GM18867 (cell line): ENCODE measurements at regions not wholly inside any gene's neighbourhood (a gene's known extent, or its start where the extent isn't known, plus 50 kb on each side); places are given as distances from the start of the nearest gene placed in this dataset.

Experiments used
- ATAC-seq: cut with Tn5 transposase; IDR thresholded peaks from one replicate; pipeline ENCODE4 v1.9.1; 2021; ENCODE audit warnings: mild to moderate bottlenecking, moderate library complexity; ENCODE audit not compliant: unreplicated experiment

DNA sequence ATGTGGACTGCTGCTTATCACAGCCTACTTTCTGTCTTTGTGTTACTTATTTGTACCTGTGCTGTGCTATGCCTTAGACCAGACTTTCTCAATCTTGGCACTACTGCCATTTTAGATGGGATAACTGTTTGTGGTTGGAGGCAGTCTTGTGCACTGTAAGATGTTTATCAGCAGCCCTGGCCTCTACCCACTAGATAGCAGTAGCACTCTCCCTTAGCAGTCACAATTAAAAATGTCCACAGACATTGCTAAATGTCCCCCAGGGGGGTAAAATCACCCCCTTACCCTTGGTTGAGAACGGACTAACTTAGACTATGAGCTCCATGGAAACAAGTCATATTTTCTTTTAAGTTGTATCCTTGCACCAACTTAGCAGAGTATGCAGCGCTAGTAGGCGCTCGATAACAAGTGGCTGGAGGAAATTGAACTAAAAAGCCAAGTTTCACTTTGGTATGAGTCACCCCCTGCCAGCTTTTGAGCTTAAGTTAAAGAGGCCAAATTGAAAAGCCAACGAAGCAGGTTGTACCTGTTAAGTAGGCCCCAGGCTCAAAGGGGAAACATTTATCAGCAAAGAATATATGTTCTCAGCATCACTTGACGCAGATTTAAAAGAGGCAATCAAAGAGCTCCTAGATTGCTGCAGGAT is 304.8 kb upstream of the SORL1-AS1 start:
- no peak for ATAC-seq

GRCh38 chr11:121755906-121756305 is 303.1 kb upstream of the SORL1-AS1 start:
- no peak for ATAC-seq

DNA sequence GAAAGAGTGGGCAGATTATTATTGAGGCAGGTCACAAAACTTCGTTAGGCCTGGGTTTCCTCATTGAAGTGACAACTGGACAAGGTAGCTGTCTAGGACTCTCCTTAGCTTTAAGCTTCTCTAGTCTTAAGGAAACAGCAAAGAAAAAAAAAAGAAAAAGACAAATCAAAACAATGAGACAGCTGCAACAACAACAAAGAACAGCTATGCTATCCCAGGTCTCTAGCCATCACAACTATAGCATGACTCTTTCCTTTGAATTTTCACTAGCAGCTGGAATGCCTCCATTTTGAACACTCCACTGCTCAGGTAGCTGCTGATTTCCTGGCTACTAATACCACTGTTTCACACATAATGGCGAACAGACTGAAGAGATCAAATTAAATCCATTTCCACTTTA is 302.4 kb upstream of the SORL1-AS1 start:
- no peak for ATAC-seq

GRCh38 chr11:121754598-121754997 is 301.8 kb upstream of the SORL1-AS1 start:
- ATAC-seq: no peak

GRCh38 chr11:121749691-121750090 is 296.9 kb upstream of the SORL1-AS1 start:
- ATAC-seq: no peak

DNA sequence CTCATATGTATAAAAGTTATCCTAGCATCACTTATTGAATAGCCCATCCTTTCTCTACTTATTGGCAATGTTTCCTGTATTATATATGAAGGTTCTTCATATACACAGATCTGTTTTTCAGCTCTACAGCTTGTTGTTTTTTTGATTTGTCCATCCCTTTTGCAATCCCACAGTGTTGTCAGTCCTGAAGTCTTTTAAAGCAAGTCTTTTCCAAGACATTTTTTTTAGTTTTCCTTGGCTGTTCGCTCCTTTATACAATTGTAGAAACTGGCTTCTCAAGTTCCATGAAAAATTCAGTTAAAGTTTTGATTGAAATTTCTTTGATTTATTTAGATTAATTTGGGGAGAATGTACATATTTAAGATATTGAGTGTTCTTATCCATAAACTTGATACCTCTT is 295.3 kb upstream of the SORL1-AS1 start:
- ATAC-seq: no peak

DNA sequence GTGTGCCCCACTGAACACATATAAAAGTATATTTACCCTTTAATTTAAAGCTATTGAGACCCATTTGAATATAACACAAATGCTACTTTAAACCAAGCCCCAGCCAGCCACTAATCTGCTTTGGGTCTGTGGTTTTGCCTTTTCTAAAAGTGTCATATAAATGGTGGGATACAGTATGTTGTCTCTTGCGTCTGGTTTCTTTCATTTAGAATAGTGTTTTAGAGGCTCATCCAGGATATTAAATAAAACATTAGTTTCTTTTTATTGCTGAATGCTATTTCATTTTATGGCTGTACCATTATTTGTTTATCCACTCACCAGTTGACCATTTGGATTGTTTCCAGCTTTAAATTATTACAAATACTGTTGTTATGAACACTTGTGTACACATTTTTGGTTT is 290.5 kb upstream of the SORL1-AS1 start:
- ATAC-seq: no peak

GRCh38 chr11:121741761-121742361 is 289.1 kb upstream of the SORL1-AS1 start:
- no peak for ATAC-seq

DNA sequence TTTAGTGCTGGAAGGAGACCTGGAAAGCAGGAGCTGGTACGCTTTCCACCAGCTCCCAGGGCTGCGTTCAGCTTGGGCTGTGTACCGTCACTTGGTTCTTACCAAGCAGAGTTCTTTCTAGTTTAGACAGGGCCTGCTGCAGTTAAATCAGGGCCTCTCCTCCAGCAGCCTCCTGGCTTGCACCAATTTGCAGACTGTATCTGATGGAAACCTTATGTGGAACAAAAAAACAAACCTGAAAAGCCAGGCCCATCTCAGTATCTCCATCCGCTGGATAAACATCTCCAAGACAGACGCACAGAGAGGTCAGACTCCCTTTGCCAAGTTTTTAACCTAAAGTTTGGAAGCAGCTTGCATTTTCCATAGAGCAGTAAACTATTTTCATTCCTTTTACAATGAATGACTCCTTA is 288.6 kb upstream of the SORL1-AS1 start:
- no peak for ATAC-seq

DNA sequence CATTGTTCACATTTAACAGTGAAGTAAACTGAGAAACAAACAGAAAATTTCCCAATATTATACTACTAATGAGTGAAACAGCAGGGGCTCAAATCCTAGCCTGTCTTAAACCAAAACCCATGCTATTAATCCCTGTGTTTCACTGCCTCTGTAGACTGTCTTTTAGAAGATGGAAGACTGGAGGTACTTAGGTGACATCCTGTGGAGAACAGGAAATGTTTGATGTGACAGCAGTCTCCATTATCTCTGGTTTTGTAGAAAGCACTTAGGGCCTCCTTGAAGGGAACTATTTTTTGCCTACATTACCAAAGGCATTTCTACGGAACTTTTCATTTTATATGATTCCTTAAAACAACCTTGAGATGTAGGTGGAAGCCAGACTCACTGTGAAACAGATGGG is 288.1 kb upstream of the SORL1-AS1 start:
- ATAC-seq: no peak

DNA sequence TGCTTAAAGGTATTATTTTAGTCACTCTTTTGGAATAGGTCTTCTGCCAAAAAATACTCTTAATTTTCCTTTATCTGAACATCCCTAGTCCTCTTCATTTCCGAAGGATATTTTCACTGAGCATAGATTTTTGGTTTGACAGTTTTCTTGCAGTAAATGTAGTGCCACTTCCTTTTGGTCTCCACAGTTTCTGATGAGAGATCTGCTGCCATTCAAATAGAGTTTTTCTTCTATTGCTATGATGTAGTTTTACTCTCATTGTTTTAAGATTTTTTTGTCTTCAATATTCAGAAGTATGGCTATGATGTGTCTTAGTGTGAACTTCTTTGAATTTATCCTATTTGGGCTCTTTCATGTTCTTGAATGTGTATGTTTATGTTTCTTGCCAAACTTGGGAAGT is 281.1 kb upstream of the SORL1-AS1 start:
- no peak for ATAC-seq

DNA sequence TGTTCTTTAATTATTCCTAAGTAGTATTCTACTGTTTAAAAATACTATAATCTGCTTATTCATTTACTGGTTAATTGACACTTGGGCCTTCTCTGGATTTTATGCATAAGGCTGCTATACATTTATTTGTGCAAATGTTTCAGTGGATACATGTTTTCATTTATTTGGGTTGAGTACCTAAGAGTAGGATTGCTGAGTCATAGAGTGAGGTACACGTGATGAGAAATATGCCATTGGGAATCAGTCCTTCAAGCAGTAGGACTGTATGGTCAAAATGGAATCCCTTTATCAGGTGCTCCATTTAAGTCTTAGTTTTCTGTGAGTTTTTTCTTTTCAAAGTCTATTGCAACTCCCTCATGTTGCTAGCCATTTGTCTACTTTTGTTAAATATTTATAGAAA is 275.2 kb upstream of the SORL1-AS1 start:
- ATAC-seq: no peak

- no peak for ATAC-seq
Measured at GRCh38 chr11:121723246-121723741, 270.5 kb upstream of the SORL1-AS1 start.

DNA sequence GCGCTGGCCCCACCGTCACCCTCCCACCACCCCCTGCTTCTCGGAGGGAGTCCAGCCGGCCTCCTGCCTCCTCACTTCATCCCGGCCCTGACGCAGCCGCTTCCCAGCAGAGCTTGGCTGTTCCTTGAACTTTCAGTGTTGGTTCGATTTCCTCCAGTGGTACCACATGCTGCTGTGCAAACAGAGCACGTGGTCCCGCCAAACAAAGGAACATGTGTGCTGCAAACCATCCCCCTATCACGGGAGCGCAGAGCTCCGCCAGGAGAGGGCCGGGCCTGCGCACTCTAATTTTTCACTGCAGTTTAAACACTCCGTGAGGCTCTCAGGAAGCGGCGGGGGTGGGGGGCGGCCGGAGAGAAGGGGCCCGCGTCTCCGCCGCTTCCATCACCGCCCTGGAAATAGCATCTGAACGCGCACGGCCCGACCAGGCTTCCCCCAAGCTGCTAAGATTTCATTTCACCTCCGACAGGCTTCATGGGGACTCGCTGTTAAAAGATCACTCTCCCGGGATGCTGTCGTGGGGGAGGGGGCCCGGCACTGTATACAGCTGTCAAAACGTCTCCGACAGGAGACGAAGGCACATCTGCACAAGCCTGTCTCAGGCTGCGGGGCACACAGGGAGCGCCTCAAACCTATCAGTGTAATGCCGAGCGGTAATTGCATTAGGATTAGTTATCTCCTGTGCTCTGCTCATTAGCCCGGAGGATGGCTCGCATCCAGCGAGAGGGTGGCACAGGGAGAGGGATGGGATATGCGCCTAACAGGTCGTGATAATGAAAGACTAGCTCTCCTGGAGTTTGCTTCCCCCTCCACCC is 269.9 kb upstream of the SORL1-AS1 start:
- no peak for ATAC-seq

- no peak for ATAC-seq
Measured at GRCh38 chr11:121721961-121722360, 269.2 kb upstream of the SORL1-AS1 start.

DNA sequence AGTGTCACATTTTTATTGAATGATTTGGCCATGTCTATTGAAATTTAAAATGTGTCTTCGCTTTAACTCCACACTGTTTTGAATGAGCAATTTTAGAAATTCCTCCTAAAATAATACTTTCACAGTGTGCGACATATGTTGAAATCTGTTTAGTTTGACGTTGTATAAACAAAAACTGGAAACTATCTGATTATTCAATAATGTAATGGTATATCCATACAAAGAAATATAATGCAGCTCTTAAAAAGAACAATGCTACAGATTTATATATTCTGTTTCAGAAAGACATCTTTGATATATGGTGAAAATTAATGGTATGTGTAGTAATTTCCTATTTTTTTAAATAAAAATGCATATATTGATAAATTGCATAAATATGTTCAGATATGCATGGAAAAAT is 268.7 kb upstream of the SORL1-AS1 start:
- no peak for ATAC-seq

- no peak for ATAC-seq
Measured at GRCh38 chr11:121717296-121717695, 264.5 kb upstream of the SORL1-AS1 start.

GRCh38 chr11:121716060-121716459 is 263.3 kb upstream of the SORL1-AS1 start:
- no peak for ATAC-seq

DNA sequence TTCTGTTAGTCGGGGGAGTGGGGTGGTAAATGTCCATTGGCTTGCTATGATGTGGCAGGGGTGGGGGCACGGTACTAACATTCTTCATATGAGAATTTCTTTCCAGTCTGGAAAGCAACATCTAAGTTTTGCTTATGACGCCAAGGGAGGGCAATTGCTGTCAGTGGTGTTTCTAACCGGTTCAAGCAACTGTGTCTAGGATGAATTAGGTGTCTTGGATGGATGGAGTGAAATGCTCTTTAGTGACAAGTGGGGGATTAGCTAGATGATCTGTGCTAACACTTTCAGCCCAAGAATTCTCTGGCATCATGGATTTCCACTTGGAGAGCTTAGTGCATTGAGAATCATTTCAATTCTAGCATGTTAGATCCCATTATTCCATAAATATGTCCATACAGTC is 262.6 kb upstream of the SORL1-AS1 start:
- no peak for ATAC-seq

DNA sequence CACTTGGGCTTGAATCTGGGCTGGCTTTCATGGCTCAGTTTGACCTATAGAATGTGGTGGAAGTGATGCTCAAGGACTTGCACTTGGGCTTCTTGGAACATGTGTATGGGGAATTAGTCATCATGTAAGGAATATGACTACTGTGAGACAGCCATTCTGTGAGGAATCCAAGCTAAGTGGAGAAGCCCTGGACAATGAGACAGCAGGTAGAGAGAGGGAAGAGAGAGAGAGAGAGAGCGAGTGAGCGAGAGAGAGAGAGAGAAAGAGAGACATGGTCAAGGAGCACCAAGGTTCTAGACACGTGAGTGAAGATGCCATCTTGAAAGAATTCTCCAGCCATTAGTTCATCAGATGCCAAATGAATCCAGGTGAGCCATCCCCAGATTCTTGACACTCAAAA is 261.6 kb upstream of the SORL1-AS1 start:
- ATAC-seq: no peak

- no peak for ATAC-seq
Measured at GRCh38 chr11:121711939-121712338, 259.2 kb upstream of the SORL1-AS1 start.

DNA sequence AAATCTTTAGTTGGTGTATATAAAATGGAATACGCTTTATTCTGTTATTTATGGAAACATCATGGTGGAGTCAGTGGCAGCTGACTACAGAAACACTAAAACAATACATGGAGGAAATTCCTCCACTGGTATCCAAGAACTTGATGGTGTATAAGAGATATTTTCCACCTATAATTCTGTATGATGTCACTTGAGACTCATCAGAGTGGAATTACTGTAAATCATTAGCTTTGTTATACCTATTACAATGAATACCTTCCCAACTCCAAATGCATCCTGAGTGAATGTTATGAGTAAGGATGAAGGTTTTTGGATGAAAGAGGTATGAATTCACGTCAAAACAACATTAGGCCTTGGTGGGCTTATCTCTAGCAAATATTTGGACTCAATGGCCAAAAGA is 258.5 kb upstream of the SORL1-AS1 start:
- ATAC-seq: no peak
